ENCODE measurements at regions not wholly inside any gene's neighbourhood (a gene's known extent, or its start where the extent isn't known, plus 50 kb on each side); places are given as distances from the start of the nearest gene placed in this dataset.

GRCh38 chr2:228561816-228562215 is 380.3 kb upstream of the SPHKAP start:
- Histone ChIP-seq H3K36me3 (no peaks in the 10 kb centered on the region), H3K27ac (replicated peaks in 1 of 4) (no peak overlapping the region), H3K9me3 (no peaks in the 10 kb centered on the region), H3K4me1 (no peaks in the 10 kb centered on the region), H3K4me3 (no peak overlapping the region), H3K27me3 (no peaks in the 10 kb centered on the region)
- WGBS: 81% methylated on average over 6 of the region's 6 CpGs
- no peak for DNase-seq (ENCODE audit: extremely low spot score)
- intact Hi-C loops (cut with DNase I): no loop called here
- TF ChIP-seq CTCF (IDR thresholded peaks at IDR 0.05) (no peak), POLR2AphosphoS5 (IDR thresholded peaks at IDR 0.05) (no peak), POLR2A (IDR thresholded peaks at IDR 0.05; ENCODE audit: low read depth) (no peak)

- no peak overlapping the region for H3K4me3 ChIP-seq
- H3K4me1 ChIP-seq: no peaks in the 10 kb centered on the region
- TF ChIP-seq EP300 (IDR thresholded peaks at IDR 0.05) (no peak), CTCF (IDR thresholded peaks at IDR 0.05) (no peak), POLR2A (IDR thresholded peaks at IDR 0.05; ENCODE audit: low read depth) (no peak), POLR2AphosphoS5 (IDR thresholded peaks at IDR 0.05) (no peak)
- 95% methylated on average over 3 of the region's 3 CpGs for WGBS
- no peak for DNase-seq (ENCODE audit: extremely low spot score)
- no peak overlapping the region for H3K27ac ChIP-seq (replicated peaks in 1 of 4)
- intact Hi-C loops (cut with DNase I): no loop called here
- H3K27me3 ChIP-seq: no peaks in the 10 kb centered on the region
- H3K9me3 ChIP-seq: no peaks in the 10 kb centered on the region
- no peaks in the 10 kb centered on the region for H3K36me3 ChIP-seq
These were observed 378.4 kb upstream of the SPHKAP start for GRCh38 chr2:228559774-228560415.

GRCh38 chr2:228556717-228557116 is 375.2 kb upstream of the SPHKAP start:
- no peak overlapping the region for H3K27ac ChIP-seq (replicated peaks in 1 of 4)
- no peak for TF ChIP-seq CTCF (IDR thresholded peaks at IDR 0.05)
- TF ChIP-seq POLR2AphosphoS5 (IDR thresholded peaks at IDR 0.05): no peak
- no peak for TF ChIP-seq EP300 (IDR thresholded peaks at IDR 0.05)
- TF ChIP-seq POLR2A (IDR thresholded peaks at IDR 0.05; ENCODE audit: low read depth): no peak
- H3K4me3 ChIP-seq: no peak overlapping the region
- no peaks in the 10 kb centered on the region for H3K36me3 ChIP-seq
- WGBS: 70% methylated on average over 1 of the region's 1 CpG
- no peaks in the 10 kb centered on the region for H3K9me3 ChIP-seq
- no peak for DNase-seq (ENCODE audit: extremely low spot score)
- no peaks in the 10 kb centered on the region for H3K4me1 ChIP-seq
- intact Hi-C loops (cut with DNase I): no loop called here
- H3K27me3 ChIP-seq: no peaks in the 10 kb centered on the region

- intact Hi-C loops (cut with DNase I): no loop called here
These were observed 368.0 kb upstream of the SPHKAP start for GRCh38 chr2:228549441-228550007.

More at GRCh38 chr2:228549441-228550007, 368.0 kb upstream of the SPHKAP start:
- no peaks in the 10 kb centered on the region for H3K27me3 ChIP-seq
- no peaks in the 10 kb centered on the region for H3K36me3 ChIP-seq
- H3K27ac ChIP-seq (replicated peaks in 1 of 4): no peak overlapping the region
- H3K4me1 ChIP-seq: no peaks in the 10 kb centered on the region
- peaks cover 0 to 15% (median 0%) of the 10 kb centered on the region in 4 donors for H3K9me3 ChIP-seq
- DNase-seq (ENCODE audit: extremely low spot score): no peak
- TF ChIP-seq POLR2A (IDR thresholded peaks at IDR 0.05; ENCODE audit: low read depth): no peak
- TF ChIP-seq POLR2AphosphoS5 (IDR thresholded peaks at IDR 0.05): no peak
- no peak for TF ChIP-seq EP300 (IDR thresholded peaks at IDR 0.05)
- TF ChIP-seq CTCF (IDR thresholded peaks at IDR 0.05): no peak
- H3K4me3 ChIP-seq: no peak overlapping the region
- WGBS: 90% methylated on average over 7 of the region's 7 CpGs
